Nephron progenitor cell (in vitro differentiated cells): ENCODE measurements at regions not wholly inside any gene's neighbourhood (a gene's known extent, or its start where the extent isn't known, plus 50 kb on each side); places are given as distances from the start of the nearest gene placed in this dataset.

Experiments
- DNase-seq: peaks from one replicate; pipeline ENCODE4 v3.0.0; 2021
- H3K27ac Mint-ChIP-seq: 2 replicates; pipeline ENCODE4 v1.8.0; 2021; ENCODE audit warnings: mild to moderate bottlenecking, moderate library complexity, mixed read lengths
- H3K27me3 Mint-ChIP-seq: 2 replicates; pipeline ENCODE4 v1.8.0; 2021; ENCODE audit warnings: mild to moderate bottlenecking, low read depth, mixed read lengths; ENCODE audit not compliant: poor library complexity
- H3K36me3 Mint-ChIP-seq: 2 replicates; pipeline ENCODE4 v1.8.0; 2021; ENCODE audit warnings: low read depth, mixed read lengths
- H3K4me1 Mint-ChIP-seq: 2 replicates; pipeline ENCODE4 v1.8.0; 2021; ENCODE audit warnings: mixed read lengths
- H3K4me3 Mint-ChIP-seq: 2 replicates; pipeline ENCODE4 v1.8.0; 2021; ENCODE audit warnings: mild to moderate bottlenecking, moderate library complexity, mixed read lengths
- H3K9me3 Mint-ChIP-seq: 2 replicates; pipeline ENCODE4 v1.8.0; 2021; ENCODE audit warnings: mild to moderate bottlenecking, moderate library complexity, mixed read lengths
- CTCF ChIP-seq: fragments of 200-600 bp; sonication (generic); IDR thresholded peaks from 2 replicates; pipeline ENCODE4 v1.5.0; 2021; ENCODE audit warnings: antibody characterized with exemption

DNA sequence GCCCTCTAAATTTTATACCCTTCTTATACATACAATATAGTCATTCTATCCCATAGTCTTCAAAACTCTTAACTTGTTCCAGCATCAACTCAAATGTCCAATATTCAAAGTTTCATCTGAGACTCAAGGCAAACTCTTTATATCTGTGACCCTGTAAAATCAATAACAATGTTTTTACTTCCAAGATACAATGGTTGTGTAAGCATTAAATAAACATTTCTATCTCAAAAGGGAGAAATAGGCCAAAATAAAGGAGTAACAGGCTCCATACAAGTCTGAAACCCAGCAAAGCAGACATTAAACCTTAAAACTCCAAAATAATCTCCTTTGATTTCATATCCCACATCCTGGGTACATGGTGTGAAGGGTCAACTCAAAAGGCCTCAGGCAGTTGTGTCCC is 1299.1 kb downstream of the MRPL39 start:
- TF ChIP-seq CTCF, result no peak
- Mint-ChIP-seq H3K4me3 (no peak overlapping the region), H3K9me3 (peaks cover 17% of the 10 kb centered on the region), H3K27ac (no peak overlapping the region), H3K4me1 (no peaks in the 10 kb centered on the region), H3K36me3 (no peaks in the 10 kb centered on the region), H3K27me3 (peaks cover 4% of the 10 kb centered on the region)
- DNase-seq, result no peak

GRCh38 chr21:24302400-24302799 is 1304.9 kb downstream of the MRPL39 start:
- H3K9me3 Mint-ChIP-seq, result no peaks in the 10 kb centered on the region
- no peak overlapping the region for H3K27ac Mint-ChIP-seq
- H3K4me3 Mint-ChIP-seq, result no peak overlapping the region
- no peak for TF ChIP-seq CTCF
- no peaks in the 10 kb centered on the region for H3K36me3 Mint-ChIP-seq
- DNase-seq, result no peak
- peaks cover 4% of the 10 kb centered on the region for H3K27me3 Mint-ChIP-seq
- no peaks in the 10 kb centered on the region for H3K4me1 Mint-ChIP-seq

DNA sequence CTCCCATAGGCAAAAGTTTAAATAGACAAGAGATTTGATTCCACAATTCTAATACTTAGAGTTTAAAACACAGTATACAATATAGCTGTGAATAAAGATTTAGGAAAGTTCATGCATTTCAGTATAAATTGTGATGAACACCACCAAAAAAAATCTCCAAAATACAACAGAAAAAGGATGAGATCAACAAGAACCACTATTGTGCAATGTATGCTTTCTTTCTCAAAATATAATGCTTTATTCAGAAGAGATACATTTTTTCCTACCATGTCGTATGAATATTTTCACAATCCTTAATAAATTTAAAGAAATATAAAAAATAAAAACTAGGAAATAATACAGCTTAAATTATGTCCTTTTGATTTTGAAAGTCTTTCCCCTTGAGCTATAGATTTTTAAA is 1309.2 kb downstream of the MRPL39 start:
- no peak for DNase-seq
- Mint-ChIP-seq H3K27ac (no peak overlapping the region), H3K27me3 (no peaks in the 10 kb centered on the region), H3K4me1 (no peaks in the 10 kb centered on the region), H3K4me3 (no peak overlapping the region), H3K36me3 (no peaks in the 10 kb centered on the region), H3K9me3 (peaks cover 22% of the 10 kb centered on the region)
- TF ChIP-seq CTCF, result no peak

DNA sequence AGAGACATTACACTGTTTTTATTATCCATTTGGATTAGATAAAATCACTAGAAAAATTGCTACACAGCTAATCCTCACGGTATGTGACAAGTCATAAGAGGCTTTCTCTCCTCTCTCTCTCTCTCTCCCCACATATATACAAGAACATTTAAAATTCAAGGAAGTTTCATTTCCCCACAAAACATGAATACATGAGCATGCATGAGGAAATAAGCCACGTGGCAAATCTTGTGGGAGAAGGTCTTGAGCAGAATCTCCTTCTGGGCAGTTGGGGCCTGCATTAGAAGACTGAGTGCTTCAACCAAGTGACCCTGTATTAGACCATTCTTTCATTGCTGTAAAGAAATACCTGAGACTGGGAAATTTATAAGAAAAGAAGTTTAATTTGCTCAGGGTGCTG is 1313.1 kb downstream of the MRPL39 start:
- DNase-seq, result no peak
- no peaks in the 10 kb centered on the region for H3K36me3 Mint-ChIP-seq
- H3K4me3 Mint-ChIP-seq, result no peak overlapping the region
- no peak overlapping the region for H3K27ac Mint-ChIP-seq
- H3K9me3 Mint-ChIP-seq, result peaks cover 29% of the 10 kb centered on the region
- no peaks in the 10 kb centered on the region for H3K27me3 Mint-ChIP-seq
- no peak for TF ChIP-seq CTCF
- no peaks in the 10 kb centered on the region for H3K4me1 Mint-ChIP-seq

GRCh38 chr21:24290151-24290833 is 1317.0 kb downstream of the MRPL39 start:
- Mint-ChIP-seq H3K27ac (peak overlapping the region; percentile 50), H3K9me3 (peaks cover 20% of the 10 kb centered on the region), H3K4me1 (no peaks in the 10 kb centered on the region), H3K27me3 (no peaks in the 10 kb centered on the region), H3K4me3 (no peak overlapping the region), H3K36me3 (no peaks in the 10 kb centered on the region)
- no peak for TF ChIP-seq CTCF
- no peak for DNase-seq

GRCh38 chr21:24289539-24289938 is 1317.7 kb downstream of the MRPL39 start:
- H3K4me1 Mint-ChIP-seq, result no peaks in the 10 kb centered on the region
- H3K27ac Mint-ChIP-seq, result no peak overlapping the region
- no peak for TF ChIP-seq CTCF
- H3K36me3 Mint-ChIP-seq, result no peaks in the 10 kb centered on the region
- DNase-seq, result no peak
- H3K4me3 Mint-ChIP-seq, result no peak overlapping the region
- no peaks in the 10 kb centered on the region for H3K27me3 Mint-ChIP-seq
- peaks cover 18% of the 10 kb centered on the region for H3K9me3 Mint-ChIP-seq
